ENCODE measurements at regions not wholly inside any gene's neighbourhood (a gene's known extent, or its start where the extent isn't known, plus 50 kb on each side); places are given as distances from the start of the nearest gene placed in this dataset.

DNA sequence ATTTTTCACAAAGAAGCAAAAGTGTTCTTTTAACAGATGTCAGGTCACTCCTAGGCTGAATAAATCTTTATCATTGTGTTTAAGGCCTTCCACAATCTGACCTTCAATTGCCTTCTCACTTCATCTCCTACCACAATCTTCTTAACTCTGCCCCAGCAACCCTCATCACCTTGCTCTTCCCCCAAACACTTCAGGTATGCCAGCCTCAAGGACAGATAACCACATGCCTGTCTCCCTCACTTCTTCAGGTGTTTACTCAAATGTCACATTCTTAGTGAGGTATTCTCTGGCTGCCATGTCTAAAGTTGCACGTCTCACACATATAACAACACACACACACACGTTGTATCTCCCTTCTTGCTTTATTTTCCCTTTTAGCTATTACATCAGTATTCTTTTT lies 146.5 kb downstream of the ANKRD50 start:
- TF ChIP-seq, protein P1, sequence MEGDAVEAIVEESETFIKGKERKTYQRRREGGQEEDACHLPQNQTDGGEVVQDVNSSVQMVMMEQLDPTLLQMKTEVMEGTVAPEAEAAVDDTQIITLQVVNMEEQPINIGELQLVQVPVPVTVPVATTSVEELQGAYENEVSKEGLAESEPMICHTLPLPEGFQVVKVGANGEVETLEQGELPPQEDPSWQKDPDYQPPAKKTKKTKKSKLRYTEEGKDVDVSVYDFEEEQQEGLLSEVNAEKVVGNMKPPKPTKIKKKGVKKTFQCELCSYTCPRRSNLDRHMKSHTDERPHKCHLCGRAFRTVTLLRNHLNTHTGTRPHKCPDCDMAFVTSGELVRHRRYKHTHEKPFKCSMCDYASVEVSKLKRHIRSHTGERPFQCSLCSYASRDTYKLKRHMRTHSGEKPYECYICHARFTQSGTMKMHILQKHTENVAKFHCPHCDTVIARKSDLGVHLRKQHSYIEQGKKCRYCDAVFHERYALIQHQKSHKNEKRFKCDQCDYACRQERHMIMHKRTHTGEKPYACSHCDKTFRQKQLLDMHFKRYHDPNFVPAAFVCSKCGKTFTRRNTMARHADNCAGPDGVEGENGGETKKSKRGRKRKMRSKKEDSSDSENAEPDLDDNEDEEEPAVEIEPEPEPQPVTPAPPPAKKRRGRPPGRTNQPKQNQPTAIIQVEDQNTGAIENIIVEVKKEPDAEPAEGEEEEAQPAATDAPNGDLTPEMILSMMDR (IDR thresholded peaks at IDR 0.05; ENCODE audit: insufficient read depth, low read depth, low read length, missing control alignments): no peak
- no peak overlapping the region for H3K4me3 ChIP-seq (ENCODE audit: low read depth, low read length)
- DNase-seq (ENCODE audit: low read depth): no peak

DNA sequence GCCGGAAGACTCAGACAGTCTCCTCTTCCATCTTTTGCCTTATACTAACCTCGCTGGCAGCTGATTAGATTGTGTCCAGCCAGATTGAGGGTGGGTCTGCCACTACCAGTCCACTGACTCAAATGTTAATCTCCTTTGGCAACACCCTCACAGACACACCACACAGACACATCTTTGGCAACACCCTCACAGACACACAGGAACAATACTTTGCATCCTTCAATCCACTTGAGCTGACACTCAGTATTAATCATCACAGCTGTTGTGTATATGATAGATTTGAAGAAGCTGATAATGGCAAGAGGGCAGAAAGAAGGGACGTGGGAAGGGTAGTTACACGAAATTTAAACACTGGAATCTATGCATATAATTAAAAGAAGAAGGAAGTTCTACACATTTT lies 139.5 kb downstream of the ANKRD50 start:
- TF ChIP-seq, protein P1 (IDR thresholded peaks at IDR 0.05; ENCODE audit: insufficient read depth, low read depth, low read length, missing control alignments): no peak
- H3K4me3 ChIP-seq (ENCODE audit: low read depth, low read length): no peak overlapping the region
- DNase-seq (ENCODE audit: low read depth): no peak

DNA sequence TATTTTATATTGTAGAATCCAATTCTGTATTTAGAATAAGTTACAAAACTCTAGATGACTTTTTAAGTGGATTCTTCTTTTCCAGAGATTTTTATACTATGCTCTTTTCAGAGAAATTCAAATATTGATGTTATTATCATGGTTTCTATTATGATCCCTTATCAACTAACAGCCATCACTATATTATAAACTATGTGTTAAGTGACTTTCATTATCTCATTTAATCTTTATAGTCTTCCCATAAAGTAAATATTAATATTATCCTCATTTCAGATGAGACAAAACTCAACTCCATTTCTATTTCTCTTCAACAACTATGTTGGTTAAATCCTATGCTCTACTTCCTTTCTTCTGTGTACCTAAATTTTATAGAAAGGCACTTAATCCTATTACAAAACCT lies 132.6 kb downstream of the ANKRD50 start:
- TF ChIP-seq, protein P1 (IDR thresholded peaks at IDR 0.05; ENCODE audit: insufficient read depth, low read depth, low read length, missing control alignments): no peak

DNA sequence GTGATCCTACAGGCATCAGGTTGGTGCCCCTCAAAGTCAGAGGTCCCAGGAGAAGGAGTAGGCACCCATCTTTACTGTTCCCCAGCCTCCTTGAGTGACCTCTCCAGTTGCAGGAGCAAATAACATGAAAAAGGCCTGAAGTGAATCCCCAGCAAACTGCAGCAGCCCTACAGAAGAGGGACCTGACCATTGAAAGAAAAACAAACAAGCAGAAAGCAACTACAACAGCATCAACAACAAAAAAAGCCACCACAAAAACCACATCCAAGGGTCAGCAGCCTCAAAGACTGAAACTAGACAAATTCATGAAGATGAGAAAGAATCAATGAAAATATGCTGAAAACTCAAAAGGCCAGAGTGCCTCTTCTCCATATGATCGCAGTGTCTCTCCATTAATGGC lies 128.7 kb downstream of the ANKRD50 start:
- H3K4me3 ChIP-seq (ENCODE audit: low read depth, low read length): no peak overlapping the region
- DNase-seq (ENCODE audit: low read depth): no peak
- TF ChIP-seq, protein P1 (IDR thresholded peaks at IDR 0.05; ENCODE audit: insufficient read depth, low read depth, low read length, missing control alignments): no peak

More for the DNA sequence above, 132.6 kb downstream of the ANKRD50 start:
- DNase-seq (ENCODE audit: low read depth): no peak
- no peak overlapping the region for H3K4me3 ChIP-seq (ENCODE audit: low read depth, low read length)

DNA sequence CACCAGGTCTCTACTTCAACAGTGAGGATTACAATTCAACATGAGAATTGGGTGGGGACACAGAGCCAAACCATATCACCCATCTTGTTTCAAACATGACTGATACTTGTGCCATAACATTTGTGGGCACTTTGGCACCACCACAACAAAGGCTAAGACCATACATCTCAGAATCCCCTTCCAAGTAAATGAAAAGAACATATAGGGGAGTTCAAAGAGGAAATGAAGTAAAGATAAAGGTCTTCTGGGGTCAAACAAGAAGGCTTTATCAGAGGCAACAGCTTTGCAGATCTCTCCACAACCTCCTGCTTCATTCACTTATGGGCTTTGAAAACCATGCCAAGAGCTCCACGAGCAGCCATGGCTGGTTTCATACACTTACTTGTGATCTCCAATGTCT lies 122.7 kb downstream of the ANKRD50 start:
- DNase-seq (ENCODE audit: low read depth): no peak
- no peak overlapping the region for H3K4me3 ChIP-seq (ENCODE audit: low read depth, low read length)
- TF ChIP-seq, protein P1 (IDR thresholded peaks at IDR 0.05; ENCODE audit: insufficient read depth, low read depth, low read length, missing control alignments): no peak

DNA sequence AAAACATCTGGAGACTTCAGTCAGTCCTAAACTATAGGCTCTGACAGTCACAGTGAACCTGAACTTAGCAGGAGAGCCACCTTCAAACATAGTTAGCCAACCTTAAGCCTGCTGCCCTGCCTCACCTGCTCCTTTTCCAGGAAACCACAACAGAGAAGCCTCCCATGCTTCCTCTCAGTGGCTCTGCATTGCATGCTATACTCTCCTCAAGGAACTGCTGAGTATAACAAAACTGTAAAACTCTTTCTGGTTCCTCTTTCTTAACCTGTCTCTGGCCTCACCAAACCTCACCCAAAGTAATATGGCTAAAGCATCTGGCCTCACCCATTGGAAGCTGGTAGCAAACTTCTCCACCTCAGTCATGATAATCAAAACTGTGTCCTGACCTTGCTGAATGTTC lies 122.1 kb downstream of the ANKRD50 start:
- H3K4me3 ChIP-seq (ENCODE audit: low read depth, low read length): no peak overlapping the region
- TF ChIP-seq, protein P1 (IDR thresholded peaks at IDR 0.05; ENCODE audit: insufficient read depth, low read depth, low read length, missing control alignments): no peak
- DNase-seq (ENCODE audit: low read depth): no peak

DNA sequence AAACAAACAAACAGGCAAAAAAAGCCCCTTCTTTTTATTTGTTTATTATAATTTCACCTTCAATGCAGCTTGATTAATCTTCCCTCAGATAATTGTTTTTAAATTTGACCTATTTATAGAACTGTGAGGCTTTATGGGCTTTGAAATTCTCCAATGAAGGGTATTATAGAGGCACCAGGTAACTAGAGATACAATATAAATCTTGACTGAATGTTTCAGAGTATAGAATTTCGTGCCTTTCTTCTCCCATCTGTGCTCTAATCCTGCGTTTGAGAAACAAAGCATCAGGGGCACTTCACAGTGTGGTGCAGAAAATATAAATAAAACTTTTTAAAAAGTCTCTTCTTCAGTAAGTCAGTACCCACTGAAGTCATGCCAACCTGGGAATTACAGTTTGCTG lies 120.9 kb downstream of the ANKRD50 start:
- DNase-seq (ENCODE audit: low read depth): no peak
- TF ChIP-seq, protein P1 (IDR thresholded peaks at IDR 0.05; ENCODE audit: insufficient read depth, low read depth, low read length, missing control alignments): no peak
- H3K4me3 ChIP-seq (ENCODE audit: low read depth, low read length): no peak overlapping the region

Data from GM12865 (cell line).